ENCODE measurements at regions not wholly inside any gene's neighbourhood (a gene's known extent, or its start where the extent isn't known, plus 50 kb on each side); places are given as distances from the start of the nearest gene placed in this dataset.
"Not testable (repeated sequence)": the region's sequence is repeated elsewhere in the genome, so short reads cannot be mapped to it uniquely, and the experiment has no call there.

- H3K36me3 Mint-ChIP-seq, result peaks cover 11% of the 10 kb centered on the region
- H3K4me1 Mint-ChIP-seq (ENCODE audit: low read depth), result peaks cover 2% of the 10 kb centered on the region
- DNase-seq, result no peak
- no peak overlapping the region for H3K27ac Mint-ChIP-seq
- H3K9me3 Mint-ChIP-seq, result no peaks in the 10 kb centered on the region
- no peak overlapping the region for H3K4me3 Mint-ChIP-seq
- CTCF ChIA-PET, result interaction anchor here (1.2 kb wide), 1 partner anchor 11 kb away, joined by 3 read pairs; no protein-coding TSS in a partner anchor
- no peaks in the 10 kb centered on the region for H3K27me3 Mint-ChIP-seq
- POLR2A ChIA-PET, result no interaction called here
- intact Hi-C loops (cut with micrococcal nuclease), result no loop called here
Measured at GRCh38 chr10:45547207-45547606, 125.4 kb downstream of the ZFAND4 start.

GRCh38 chr10:45545150-45545549 lies 127.4 kb downstream of the ZFAND4 start:
- intact Hi-C loops (cut with micrococcal nuclease), result no loop called here
- Mint-ChIP-seq H3K4me1 (ENCODE audit: low read depth) (peaks cover 2% of the 10 kb centered on the region), H3K27ac (no peak overlapping the region), H3K4me3 (no peak overlapping the region), H3K27me3 (no peaks in the 10 kb centered on the region), H3K36me3 (peaks cover 12% of the 10 kb centered on the region), H3K9me3 (no peaks in the 10 kb centered on the region)
- no peak for DNase-seq
- ChIA-PET POLR2A (no interaction called here), CTCF (no interaction called here)

- H3K27me3 Mint-ChIP-seq, result no peaks in the 10 kb centered on the region
- H3K4me1 Mint-ChIP-seq (ENCODE audit: low read depth), result peaks cover 2% of the 10 kb centered on the region
- ChIA-PET CTCF (interaction anchor here (1.1 kb wide), 1 partner anchor 79 kb away, joined by 3 read pairs; no protein-coding TSS in a partner anchor), POLR2A (no interaction called here)
- no peaks in the 10 kb centered on the region for H3K9me3 Mint-ChIP-seq
- intact Hi-C loops (cut with micrococcal nuclease), result no loop called here
- no peak overlapping the region for H3K4me3 Mint-ChIP-seq
- peaks cover 10% of the 10 kb centered on the region for H3K36me3 Mint-ChIP-seq
- DNase-seq, result no peak
- H3K27ac Mint-ChIP-seq, result no peak overlapping the region
Measured at GRCh38 chr10:45544191-45544590, 128.4 kb downstream of the ZFAND4 start.

GRCh38 chr10:45541032-45541431 lies 131.5 kb downstream of the ZFAND4 start:
- H3K27me3 Mint-ChIP-seq; intact Hi-C loops (cut with micrococcal nuclease); POLR2A ChIA-PET; H3K4me1 Mint-ChIP-seq (ENCODE audit: low read depth); H3K9me3 Mint-ChIP-seq; CTCF ChIA-PET; DNase-seq; H3K36me3 Mint-ChIP-seq; H3K27ac Mint-ChIP-seq; H3K4me3 Mint-ChIP-seq: not testable (repeated sequence)

- H3K36me3 Mint-ChIP-seq; H3K4me1 Mint-ChIP-seq (ENCODE audit: low read depth); H3K4me3 Mint-ChIP-seq; H3K27ac Mint-ChIP-seq; H3K27me3 Mint-ChIP-seq; DNase-seq; intact Hi-C loops (cut with micrococcal nuclease); POLR2A ChIA-PET; CTCF ChIA-PET; H3K9me3 Mint-ChIP-seq: not testable (repeated sequence)
Measured at GRCh38 chr10:45540589-45540988, 132.0 kb downstream of the ZFAND4 start.

- POLR2A ChIA-PET; H3K9me3 Mint-ChIP-seq; H3K36me3 Mint-ChIP-seq; H3K4me1 Mint-ChIP-seq (ENCODE audit: low read depth); H3K27ac Mint-ChIP-seq; DNase-seq; CTCF ChIA-PET; intact Hi-C loops (cut with micrococcal nuclease); H3K4me3 Mint-ChIP-seq; H3K27me3 Mint-ChIP-seq: not testable (repeated sequence)
Measured at GRCh38 chr10:45539569-45539968, 133.0 kb downstream of the ZFAND4 start.

GRCh38 chr10:45534572-45534971 lies 138.0 kb downstream of the ZFAND4 start:
- Mint-ChIP-seq H3K9me3 (no peaks in the 10 kb centered on the region), H3K27me3 (no peaks in the 10 kb centered on the region), H3K27ac (no peak overlapping the region), H3K36me3 (peaks cover 8% of the 10 kb centered on the region), H3K4me3 (no peak overlapping the region), H3K4me1 (ENCODE audit: low read depth) (peaks cover 4% of the 10 kb centered on the region)
- ChIA-PET CTCF (no interaction called here), POLR2A (no interaction called here)
- intact Hi-C loops (cut with micrococcal nuclease), result no loop called here
- no peak for DNase-seq

GRCh38 chr10:45532480-45532879 lies 140.1 kb downstream of the ZFAND4 start:
- CTCF ChIA-PET, result no interaction called here
- Mint-ChIP-seq H3K27me3 (no peaks in the 10 kb centered on the region), H3K27ac (no peak overlapping the region), H3K36me3 (peaks cover 16% of the 10 kb centered on the region), H3K9me3 (no peaks in the 10 kb centered on the region), H3K4me3 (no peak overlapping the region), H3K4me1 (ENCODE audit: low read depth) (peaks cover 9% of the 10 kb centered on the region)
- POLR2A ChIA-PET, result no interaction called here
- intact Hi-C loops (cut with micrococcal nuclease), result no loop called here
- DNase-seq, result no peak

GRCh38 chr10:45526309-45526905 lies 146.2 kb downstream of the ZFAND4 start:
- no peaks in the 10 kb centered on the region for H3K27me3 Mint-ChIP-seq
- CTCF ChIA-PET, result no interaction called here
- no peak overlapping the region for H3K27ac Mint-ChIP-seq

GRCh38 chr10:45520476-45520875 lies 146.5 kb downstream of the ALOX5 start:
- H3K4me3 Mint-ChIP-seq, result no peak overlapping the region
- CTCF ChIA-PET, result no interaction called here
- no peak overlapping the region for H3K27ac Mint-ChIP-seq
- no peak for DNase-seq
- no peaks in the 10 kb centered on the region for H3K9me3 Mint-ChIP-seq
- H3K4me1 Mint-ChIP-seq (ENCODE audit: low read depth), result peaks cover 6% of the 10 kb centered on the region
- H3K27me3 Mint-ChIP-seq, result no peaks in the 10 kb centered on the region
- no peaks in the 10 kb centered on the region for H3K36me3 Mint-ChIP-seq
- intact Hi-C loops (cut with micrococcal nuclease), result no loop called here
- POLR2A ChIA-PET, result no interaction called here

More at GRCh38 chr10:45526309-45526905, 146.2 kb downstream of the ZFAND4 start:
- peaks cover 9% of the 10 kb centered on the region for H3K4me1 Mint-ChIP-seq (ENCODE audit: low read depth)
- H3K36me3 Mint-ChIP-seq, result peaks cover 11% of the 10 kb centered on the region
- DNase-seq, result no peak
- POLR2A ChIA-PET, result no interaction called here
- intact Hi-C loops (cut with micrococcal nuclease), result no loop called here
- H3K9me3 Mint-ChIP-seq, result no peaks in the 10 kb centered on the region
- no peak overlapping the region for H3K4me3 Mint-ChIP-seq

- POLR2A ChIA-PET, result no interaction called here
- Mint-ChIP-seq H3K4me1 (ENCODE audit: low read depth) (peaks cover 13% of the 10 kb centered on the region), H3K4me3 (no peak overlapping the region), H3K27ac (no peak overlapping the region), H3K27me3 (no peaks in the 10 kb centered on the region), H3K36me3 (no peaks in the 10 kb centered on the region), H3K9me3 (no peaks in the 10 kb centered on the region)
- no peak for DNase-seq
- intact Hi-C loops (cut with micrococcal nuclease), result no loop called here
- CTCF ChIA-PET, result no interaction called here
Measured at GRCh38 chr10:45518741-45519140, 144.7 kb downstream of the ALOX5 start.

- Mint-ChIP-seq H3K4me3 (no peak overlapping the region), H3K4me1 (ENCODE audit: low read depth) (peaks cover 13% of the 10 kb centered on the region), H3K27ac (no peak overlapping the region), H3K27me3 (no peaks in the 10 kb centered on the region), H3K9me3 (no peaks in the 10 kb centered on the region), H3K36me3 (no peaks in the 10 kb centered on the region)
- CTCF ChIA-PET, result no interaction called here
- POLR2A ChIA-PET, result no interaction called here
- no peak for DNase-seq
- intact Hi-C loops (cut with micrococcal nuclease), result no loop called here
Measured at GRCh38 chr10:45515630-45516029, 141.6 kb downstream of the ALOX5 start.

GRCh38 chr10:45514291-45515270 lies 140.6 kb downstream of the ALOX5 start:
- H3K36me3 Mint-ChIP-seq, result no peaks in the 10 kb centered on the region
- no peaks in the 10 kb centered on the region for H3K27me3 Mint-ChIP-seq
- intact Hi-C loops (cut with micrococcal nuclease), result no loop called here
- no peak overlapping the region for H3K4me3 Mint-ChIP-seq
- no peak overlapping the region for H3K27ac Mint-ChIP-seq
- POLR2A ChIA-PET, result no interaction called here
- H3K4me1 Mint-ChIP-seq (ENCODE audit: low read depth), result peaks cover 16% of the 10 kb centered on the region
- CTCF ChIA-PET, result no interaction called here
- DNase-seq, result no peak
- H3K9me3 Mint-ChIP-seq, result no peaks in the 10 kb centered on the region

Data from activated CD4-positive, alpha-beta memory T cell treated with anti-CD3 and anti-CD28 coated beads for 36 hours (primary cell).